AG04449 (cell line): ENCODE measurements at regions not wholly inside any gene's neighbourhood (a gene's known extent, or its start where the extent isn't known, plus 50 kb on each side); places are given as distances from the start of the nearest gene placed in this dataset.
A peak's percentile ranks its signal among the peaks of the same experiment; 100 is the strongest.

Experiments used
- CTCF ChIA-PET: fragments of 350-600 bp; formaldehyde crosslinking; extraction: SDS; loops from one replicate; lab custom pipeline; 2021; ENCODE audit warnings: antibody characterized with exemption; lab: Yijun Ruan, JAX
- POLR2A ChIA-PET: fragments of 400-600, 350-600 bp; formaldehyde crosslinking; extraction: SDS; loops from one replicate; lab custom pipeline; 2020; ENCODE audit warnings: antibody characterized with exemption, inconsistent platforms; lab: Yijun Ruan, JAX
- DNase-seq: peaks from one replicate; pipeline ENCODE4 v3.0.0-alpha.2; 2010; ENCODE audit warnings: low read depth, low spot score
- H3K4me3 ChIP-seq: 2 replicates; pipeline ENCODE4 v1.5.1; 2011; ENCODE audit warnings: low read depth, mild to moderate bottlenecking, control low read depth, low read length
- TF ChIP-seq, protein P1 (sequence below): IDR thresholded peaks from one replicate; pipeline ENCODE4 v1.5.1; 2011; ENCODE audit warnings: mild to moderate bottlenecking, moderate library complexity, low read length, control low read depth, inconsistent platforms; ENCODE audit not compliant: insufficient read depth; ENCODE audit errors: missing control alignments

DNA sequence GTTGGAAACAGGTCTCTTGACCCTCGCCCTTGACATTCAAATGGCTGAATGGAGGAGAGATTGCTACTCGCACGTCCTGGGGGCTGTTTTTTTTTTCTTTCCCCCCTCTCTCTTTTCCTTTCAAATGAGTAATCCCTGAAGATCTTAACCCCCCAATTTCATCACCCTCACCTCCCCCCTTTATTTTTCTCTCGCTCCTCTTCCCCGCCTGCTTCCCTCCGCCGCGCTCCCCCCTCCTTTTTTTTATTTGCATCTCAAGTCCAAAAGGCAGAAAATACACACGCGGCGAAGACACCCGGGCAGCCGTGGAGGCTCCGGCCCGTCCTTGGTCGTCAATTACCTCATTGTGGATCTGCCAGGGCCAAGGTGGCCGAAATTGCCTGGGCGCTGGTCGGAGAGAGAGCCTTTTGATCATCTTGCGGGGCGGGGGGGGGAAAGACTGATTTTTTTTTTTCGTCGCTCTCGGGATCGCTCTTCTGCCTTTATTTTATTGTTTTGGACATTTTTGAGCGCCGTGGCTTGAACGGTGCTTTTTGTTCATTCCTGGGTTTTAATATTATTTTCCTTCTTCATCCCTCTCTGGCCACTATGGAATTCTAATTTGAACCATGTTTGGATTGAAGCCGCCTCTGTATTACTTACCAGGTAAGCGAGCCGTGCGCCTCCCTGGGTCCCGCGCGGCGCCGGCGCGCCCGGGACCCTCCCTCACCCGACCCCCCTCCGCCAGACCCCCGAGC lies 57.2 kb upstream of the GSE1 start:
- TF ChIP-seq, protein P1, sequence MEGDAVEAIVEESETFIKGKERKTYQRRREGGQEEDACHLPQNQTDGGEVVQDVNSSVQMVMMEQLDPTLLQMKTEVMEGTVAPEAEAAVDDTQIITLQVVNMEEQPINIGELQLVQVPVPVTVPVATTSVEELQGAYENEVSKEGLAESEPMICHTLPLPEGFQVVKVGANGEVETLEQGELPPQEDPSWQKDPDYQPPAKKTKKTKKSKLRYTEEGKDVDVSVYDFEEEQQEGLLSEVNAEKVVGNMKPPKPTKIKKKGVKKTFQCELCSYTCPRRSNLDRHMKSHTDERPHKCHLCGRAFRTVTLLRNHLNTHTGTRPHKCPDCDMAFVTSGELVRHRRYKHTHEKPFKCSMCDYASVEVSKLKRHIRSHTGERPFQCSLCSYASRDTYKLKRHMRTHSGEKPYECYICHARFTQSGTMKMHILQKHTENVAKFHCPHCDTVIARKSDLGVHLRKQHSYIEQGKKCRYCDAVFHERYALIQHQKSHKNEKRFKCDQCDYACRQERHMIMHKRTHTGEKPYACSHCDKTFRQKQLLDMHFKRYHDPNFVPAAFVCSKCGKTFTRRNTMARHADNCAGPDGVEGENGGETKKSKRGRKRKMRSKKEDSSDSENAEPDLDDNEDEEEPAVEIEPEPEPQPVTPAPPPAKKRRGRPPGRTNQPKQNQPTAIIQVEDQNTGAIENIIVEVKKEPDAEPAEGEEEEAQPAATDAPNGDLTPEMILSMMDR = no peak
- peak overlapping the region; percentile 76 for H3K4me3 ChIP-seq
- ChIA-PET CTCF (interaction anchor here (1.1 to 2.6 kb wide), 4 partner anchors 9 to 280 kb away, joined by 3 to 12 read pairs (median 6); no protein-coding TSS in a partner anchor), POLR2A (no interaction called here)
- no peak for DNase-seq

DNA sequence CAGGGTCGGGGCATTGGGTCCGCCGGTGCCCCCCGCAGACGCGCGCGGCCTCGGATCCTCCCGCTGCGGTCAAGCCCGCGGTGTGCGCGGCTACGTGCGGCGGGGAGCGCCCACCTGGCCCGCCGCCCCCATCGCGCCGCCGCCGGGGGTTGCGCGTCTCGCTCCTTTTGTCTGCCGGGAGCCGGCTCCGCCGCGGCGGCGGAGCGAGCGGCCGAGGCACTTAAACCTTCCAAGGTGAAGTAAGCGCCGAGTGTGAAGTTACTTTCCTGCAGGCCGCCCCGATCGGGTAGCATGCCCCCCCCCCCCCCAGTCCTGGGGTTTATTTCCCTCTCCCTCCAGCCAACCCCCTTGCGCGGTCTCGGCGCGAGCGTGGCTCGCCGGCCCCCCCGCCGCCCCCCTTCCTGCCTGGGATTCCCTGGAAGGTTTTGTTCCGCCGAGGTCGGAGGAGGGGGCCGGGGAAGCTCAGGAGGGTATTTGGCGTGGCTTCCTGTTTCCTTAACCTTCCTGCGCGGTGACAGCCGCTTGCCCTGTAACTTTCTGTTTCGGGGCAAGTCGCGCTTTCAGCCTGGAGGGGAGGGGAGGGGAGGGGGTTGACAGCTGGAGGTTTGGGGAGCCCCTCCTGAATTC lies 56.6 kb upstream of the GSE1 start:
- no peak for DNase-seq
- peak overlapping the region; percentile 76 for H3K4me3 ChIP-seq
- ChIA-PET CTCF (interaction anchor here (0.8 to 3.5 kb wide), 5 partner anchors 9 to 281 kb away, joined by 3 to 15 read pairs (median 6); no protein-coding TSS in a partner anchor), POLR2A (no interaction called here)
- TF ChIP-seq, protein P1 = no peak

DNA sequence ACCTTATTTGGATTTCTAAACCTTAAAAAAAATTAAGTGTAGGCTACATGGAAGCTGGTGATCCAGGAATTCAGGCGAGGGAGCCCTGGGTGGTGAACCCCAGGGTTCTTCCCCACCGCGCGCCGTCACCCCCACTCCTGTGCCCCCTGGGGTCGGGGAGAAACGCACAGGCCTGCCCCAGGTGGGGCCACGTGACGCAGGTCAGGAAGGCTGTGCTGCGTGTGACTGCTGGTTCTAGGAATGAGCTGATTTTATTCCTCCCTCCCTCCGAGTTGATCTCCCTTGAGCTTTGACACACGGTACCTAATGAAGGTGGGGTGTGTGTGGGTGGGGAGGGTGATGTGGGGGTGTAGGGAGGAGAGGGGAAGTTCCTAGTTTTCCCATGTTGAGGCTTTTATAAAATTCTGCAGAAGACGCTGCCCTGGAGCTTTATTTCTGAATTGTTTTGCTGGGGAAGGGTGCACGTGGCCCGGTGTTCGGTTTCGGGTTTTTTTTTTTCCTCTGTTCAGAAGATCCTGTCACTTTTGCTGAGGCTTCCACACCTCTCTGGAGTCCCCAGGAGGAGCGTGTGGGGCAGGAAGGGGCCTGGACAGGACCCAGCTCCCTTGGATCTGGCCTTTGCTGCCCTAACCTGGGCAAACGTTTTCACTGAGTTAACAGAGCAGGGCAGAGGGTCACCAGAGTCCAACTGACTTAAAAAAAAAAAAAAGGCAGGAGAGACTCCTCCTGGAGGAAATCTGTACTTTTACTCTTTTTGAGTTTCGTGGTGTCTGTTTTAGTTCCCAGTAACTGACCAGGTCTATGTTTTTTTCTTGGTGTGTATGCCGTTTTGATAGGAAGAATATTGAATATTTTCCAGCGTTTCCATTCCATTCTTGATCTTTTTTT lies 55.8 kb upstream of the GSE1 start:
- peak overlapping the region; percentile 76 for H3K4me3 ChIP-seq
- DNase-seq = no peak
- POLR2A ChIA-PET = no interaction called here
- TF ChIP-seq, protein P1 = no peak
- CTCF ChIA-PET = interaction anchor here (0.6 to 3.5 kb wide), 6 partner anchors 8 to 720 kb away, joined by 3 to 15 read pairs (median 5); no protein-coding TSS in a partner anchor

DNA sequence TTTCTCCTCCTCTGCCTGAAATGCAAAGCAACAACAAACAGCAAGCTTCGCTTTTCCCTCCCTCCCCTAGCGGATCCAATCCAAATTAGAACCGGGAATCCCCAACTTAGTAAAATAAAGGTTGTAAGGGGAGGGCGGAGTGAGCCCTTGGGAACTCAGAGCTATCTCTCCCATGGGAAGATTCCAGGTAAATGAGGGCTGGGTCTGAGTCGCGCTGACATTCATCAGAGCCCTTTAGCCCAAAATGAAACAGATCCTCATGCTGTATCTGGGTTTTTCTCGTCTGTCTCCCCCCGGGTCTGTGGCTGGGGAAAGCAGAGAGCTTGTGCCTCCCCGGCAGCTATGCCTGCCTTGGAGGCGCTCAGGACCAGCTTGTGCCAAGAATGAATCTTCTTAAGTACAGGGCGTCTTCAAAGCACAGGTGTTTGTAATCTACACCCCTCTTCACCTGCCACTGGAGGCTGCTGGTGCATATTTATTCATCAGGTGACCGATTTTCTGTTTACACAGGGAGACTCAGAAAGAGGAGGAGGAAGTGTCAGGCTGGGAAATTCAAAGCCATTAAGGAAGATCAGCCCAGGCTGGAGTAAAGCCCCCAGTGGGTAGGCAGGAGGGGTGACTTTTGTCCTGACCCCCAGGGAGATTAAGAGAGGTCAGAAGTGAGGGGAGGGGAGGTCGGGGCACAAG lies 55.0 kb upstream of the GSE1 start:
- peak overlapping the region; percentile 76 for H3K4me3 ChIP-seq
- ChIA-PET POLR2A (no interaction called here), CTCF (interaction anchor here (2.4 to 3.5 kb wide), 3 partner anchors 11 to 283 kb away, joined by 6 to 15 read pairs (median 7); no protein-coding TSS in a partner anchor)
- DNase-seq = no peak
- TF ChIP-seq, protein P1 = no peak

DNA sequence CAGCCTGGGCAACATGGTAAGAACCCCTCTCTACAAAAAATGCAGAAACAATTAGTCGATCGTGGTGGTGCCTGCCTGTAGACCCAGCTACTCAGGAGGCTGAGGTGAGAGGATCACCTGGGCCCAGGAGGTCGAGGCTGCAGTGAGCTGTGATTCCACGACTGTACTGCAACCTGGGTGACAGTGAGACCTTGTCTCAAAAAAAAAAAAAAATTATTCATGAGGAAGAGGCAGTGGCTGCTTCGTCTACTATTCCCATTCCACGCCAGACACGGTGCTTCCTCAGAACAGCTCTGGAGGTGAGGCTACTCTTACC lies 52.2 kb upstream of the GSE1 start:
- ChIA-PET POLR2A (no interaction called here), CTCF (interaction anchor here (0.8 to 1.8 kb wide), 4 partner anchors 13 to 140 kb away, joined by 3 to 5 read pairs (median 4); no protein-coding TSS in a partner anchor)
- TF ChIP-seq, protein P1 = no peak
- H3K4me3 ChIP-seq = no peak overlapping the region
- no peak for DNase-seq
